ENCODE measurements at regions not wholly inside any gene's neighbourhood (a gene's known extent, or its start where the extent isn't known, plus 50 kb on each side); places are given as distances from the start of the nearest gene placed in this dataset.

DNA sequence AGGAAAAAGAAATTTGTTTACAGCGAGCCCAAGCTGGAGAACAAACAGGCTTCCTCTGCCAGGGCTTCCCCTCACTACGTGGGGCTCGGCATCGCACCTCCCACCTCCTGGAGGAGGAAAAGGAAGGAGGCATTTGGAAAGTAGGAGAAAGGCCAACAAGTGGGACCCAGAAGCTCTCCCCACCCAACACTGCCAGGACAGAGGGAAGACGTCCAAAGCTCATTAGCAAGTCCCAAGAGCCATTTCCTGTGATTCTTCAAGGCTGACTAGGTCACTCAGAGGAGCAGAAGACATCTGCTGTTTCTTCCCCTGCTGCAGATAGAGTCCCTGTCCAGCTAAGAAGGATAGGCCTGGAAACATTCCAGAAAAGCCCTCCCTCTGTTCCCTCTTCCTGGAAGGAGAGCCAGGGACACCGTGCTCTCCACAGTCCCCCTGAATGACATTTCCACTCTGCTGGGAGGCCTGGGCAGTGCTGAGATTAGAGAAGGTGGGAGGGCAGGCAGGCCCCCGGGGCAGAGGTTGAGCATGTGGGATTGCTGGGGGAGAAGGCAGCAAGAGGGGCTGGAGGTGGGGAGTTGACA is 57.0 kb upstream of the NEURL1B start:
- TF ChIP-seq SUZ12 (IDR thresholded peaks at IDR 0.05; ENCODE audit: extremely low read depth, insufficient read depth, insufficient read length): no peak
- TF ChIP-seq ZNF274 (IDR thresholded peaks at IDR 0.05; ENCODE audit: low read depth, low read length): no peak

All from NT2/D1 (cell line).